NB4 (cell line): ENCODE measurements at regions not wholly inside any gene's neighbourhood (a gene's known extent, or its start where the extent isn't known, plus 50 kb on each side); places are given as distances from the start of the nearest gene placed in this dataset.
A peak's percentile ranks its signal among the peaks of the same experiment; 100 is the strongest.

Source experiments
- DNase-seq: peaks from one replicate; pipeline ENCODE4 v3.0.0; 2010; ENCODE audit warnings: low read depth
- H3K4me3 ChIP-seq: one replicate; pipeline ENCODE4 v1.5.1; 2011; ENCODE audit warnings: mild to moderate bottlenecking, low read depth, low read length, moderate library complexity
- CTCF ChIP-seq: IDR thresholded peaks from one replicate; pipeline ENCODE4 v1.5.1; 2012; ENCODE audit warnings: low read depth, low read length
- MAX ChIP-seq: IDR thresholded peaks from 2 replicates; pipeline ENCODE4 v1.6.1; 2011; ENCODE audit warnings: low read depth, low read length
- MYC ChIP-seq: IDR thresholded peaks from 2 replicates; pipeline ENCODE4 v1.6.1; 2011; ENCODE audit warnings: low read depth, low read length
- POLR2A ChIP-seq: IDR thresholded peaks from 2 replicates; pipeline ENCODE4 v1.6.1; 2011; ENCODE audit warnings: mild to moderate bottlenecking; ENCODE audit not compliant: insufficient read length; ENCODE audit errors: extremely low read depth

GRCh38 chr1:8257621-8258020 lies 60.3 kb upstream of the SLC45A1 start:
- TF ChIP-seq POLR2A (no peak), MAX (no peak), CTCF (no peak), MYC (no peak)
- no peak for DNase-seq
- H3K4me3 ChIP-seq = no peak overlapping the region

GRCh38 chr1:8256321-8256720 lies 61.6 kb upstream of the SLC45A1 start:
- H3K4me3 ChIP-seq = no peak overlapping the region
- no peak for DNase-seq
- TF ChIP-seq POLR2A = no peak

- no peak overlapping the region for H3K4me3 ChIP-seq
- DNase-seq = no peak
- TF ChIP-seq MAX (no peak), MYC (no peak), CTCF (no peak), POLR2A (no peak)
Measured at GRCh38 chr1:8255712-8256111, 62.2 kb upstream of the SLC45A1 start.

GRCh38 chr1:8252266-8252951 lies 65.5 kb upstream of the SLC45A1 start:
- no peak overlapping the region for H3K4me3 ChIP-seq
- no peak for DNase-seq
- TF ChIP-seq MAX (no peak), CTCF (no peak), MYC (no peak), POLR2A (no peak)

- DNase-seq = no peak
- no peak for TF ChIP-seq CTCF
- H3K4me3 ChIP-seq = no peak overlapping the region
Measured at GRCh38 chr1:8251635-8252034, 66.3 kb upstream of the SLC45A1 start.

- H3K4me3 ChIP-seq = no peak overlapping the region
- no peak for TF ChIP-seq MAX
- DNase-seq = peak; percentile 15
Measured at GRCh38 chr1:8249838-8250237, 68.1 kb upstream of the SLC45A1 start.

- no peak for TF ChIP-seq MYC
- no peak for TF ChIP-seq CTCF
- no peak for TF ChIP-seq POLR2A
- TF ChIP-seq MAX = no peak
- no peak overlapping the region for H3K4me3 ChIP-seq
- DNase-seq = no peak
Measured at GRCh38 chr1:8247811-8248436, 70.0 kb upstream of the SLC45A1 start.
